Stimulated activated CD4-positive, alpha-beta T cell treated with anti-CD3 and anti-CD28 coated beads, TNF-alpha, amount 100 ng/mL, for 24 hours (primary cell): ENCODE measurements at regions not wholly inside any gene's neighbourhood (a gene's known extent, or its start where the extent isn't known, plus 50 kb on each side); places are given as distances from the start of the nearest gene placed in this dataset.

Experiments used
- DNase-seq, 3 experiments: peaks; one replicate each; pipeline ENCODE4 v3.0.0-alpha.2; 2020; ENCODE audit warnings: low read depth in 3 of 3

DNA sequence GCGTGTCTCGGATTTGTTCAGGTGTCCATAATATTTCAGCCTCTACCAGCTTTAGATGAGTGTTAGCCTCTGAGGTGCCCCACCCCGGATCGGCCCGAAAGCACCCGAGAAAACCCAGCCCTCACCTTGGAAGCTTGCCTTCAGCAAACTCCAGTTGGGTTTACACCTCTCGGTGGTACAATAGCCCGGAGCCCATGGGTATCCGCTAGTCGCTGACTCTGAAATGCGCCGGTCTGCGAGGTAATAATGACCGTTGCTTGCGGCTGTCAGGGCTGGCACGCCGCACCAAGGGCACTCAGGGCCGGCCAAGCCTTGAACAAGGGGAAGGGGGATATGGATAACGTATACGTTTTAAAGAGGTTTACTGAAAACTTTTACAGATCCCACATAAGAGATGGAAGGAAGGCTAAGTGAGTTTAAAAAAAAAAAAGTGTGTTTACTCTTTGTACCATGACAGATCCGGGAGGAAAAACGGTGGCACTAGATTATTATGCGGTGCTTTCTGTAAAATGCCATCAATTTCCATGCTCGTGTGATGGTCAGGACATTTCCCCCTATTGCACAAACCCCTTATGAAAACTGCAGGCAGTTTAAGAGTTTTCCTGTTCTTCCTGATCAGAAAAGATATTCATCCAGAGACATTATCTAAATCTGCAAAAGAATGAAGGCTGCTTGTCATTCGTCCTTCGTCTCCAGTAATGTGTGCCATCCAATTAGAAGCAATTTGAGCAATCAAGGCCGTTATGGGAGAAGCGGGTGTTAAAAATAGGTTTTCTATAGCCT is 124.2 kb downstream of the TMEM161B start:
- DNase-seq: no peak

DNA sequence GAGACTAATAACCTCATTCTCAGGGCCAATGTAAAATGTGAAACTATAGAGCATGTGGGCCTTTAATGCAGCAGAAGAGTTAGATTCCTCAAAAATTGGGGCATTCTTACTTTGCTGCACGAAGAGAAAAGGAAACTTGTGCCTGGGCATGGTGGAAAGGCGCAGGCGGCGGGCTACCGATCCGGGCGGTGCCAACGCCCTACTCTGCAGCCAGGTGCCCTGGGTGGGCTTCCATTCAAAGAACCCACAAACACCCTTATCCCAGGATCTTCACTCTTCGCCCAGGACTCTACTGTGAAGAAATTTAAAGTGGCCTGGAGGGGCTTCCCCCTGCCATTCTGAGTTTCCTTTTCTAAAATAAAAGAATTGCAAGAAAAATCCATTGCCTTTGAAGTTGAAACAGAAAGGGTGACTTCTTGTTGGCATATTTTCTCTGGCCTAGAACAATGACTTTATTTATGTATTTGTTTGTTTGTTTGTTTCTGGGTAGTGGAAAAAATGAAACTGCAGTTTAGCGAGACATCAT is 124.9 kb downstream of the TMEM161B start:
- no peak for DNase-seq

DNA sequence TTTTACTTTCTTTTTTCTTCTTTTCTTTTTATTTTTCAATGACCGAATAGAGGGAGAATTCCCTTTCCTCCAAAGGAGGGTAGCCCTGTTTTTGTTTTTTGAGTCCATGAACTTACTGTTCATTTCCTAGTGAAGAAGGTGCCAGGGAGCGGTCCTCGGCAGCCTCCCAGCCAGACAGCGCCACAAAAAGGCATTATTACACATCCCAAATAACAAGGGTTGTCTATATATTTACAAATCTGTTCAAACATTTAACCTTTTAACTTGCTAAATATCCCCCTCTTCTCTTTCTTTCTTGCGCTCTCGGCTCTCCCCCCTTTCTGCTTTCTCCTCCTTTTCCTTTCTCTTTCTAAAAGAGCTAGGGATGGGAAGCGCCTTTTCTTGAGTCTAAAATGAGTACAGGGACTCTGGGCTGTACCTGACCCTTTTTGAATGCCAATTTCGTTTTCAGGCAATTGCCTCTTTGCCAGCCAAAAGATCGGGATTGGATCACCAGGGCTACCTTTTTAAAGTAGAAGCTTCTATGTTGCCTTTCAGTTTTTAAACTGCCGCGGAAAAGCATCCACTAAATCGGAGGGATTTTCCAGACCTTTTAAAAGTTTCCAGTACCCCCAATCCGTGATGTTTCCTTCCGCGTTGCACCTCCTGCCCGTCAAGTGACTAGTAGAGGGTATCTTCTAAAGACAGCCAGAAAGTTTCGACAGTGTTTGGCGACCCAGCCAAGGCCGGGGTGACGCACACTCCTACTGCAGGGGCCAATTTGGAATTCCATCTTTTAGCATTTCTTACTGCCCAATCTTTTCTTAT is 125.6 kb downstream of the TMEM161B start:
- no peak for DNase-seq

DNA sequence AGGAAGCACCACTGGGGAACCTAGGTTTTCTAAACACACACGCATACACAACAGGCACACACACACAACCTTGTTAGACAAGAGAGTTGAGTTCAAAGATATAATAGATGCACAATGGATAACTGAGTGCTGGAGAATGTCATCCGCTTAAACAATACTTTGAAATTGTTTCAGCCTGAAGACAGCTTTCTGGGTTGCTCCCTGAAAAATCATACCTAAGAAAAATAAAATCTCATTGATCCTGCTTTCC is 126.1 kb downstream of the TMEM161B start:
- no peak for DNase-seq

DNA sequence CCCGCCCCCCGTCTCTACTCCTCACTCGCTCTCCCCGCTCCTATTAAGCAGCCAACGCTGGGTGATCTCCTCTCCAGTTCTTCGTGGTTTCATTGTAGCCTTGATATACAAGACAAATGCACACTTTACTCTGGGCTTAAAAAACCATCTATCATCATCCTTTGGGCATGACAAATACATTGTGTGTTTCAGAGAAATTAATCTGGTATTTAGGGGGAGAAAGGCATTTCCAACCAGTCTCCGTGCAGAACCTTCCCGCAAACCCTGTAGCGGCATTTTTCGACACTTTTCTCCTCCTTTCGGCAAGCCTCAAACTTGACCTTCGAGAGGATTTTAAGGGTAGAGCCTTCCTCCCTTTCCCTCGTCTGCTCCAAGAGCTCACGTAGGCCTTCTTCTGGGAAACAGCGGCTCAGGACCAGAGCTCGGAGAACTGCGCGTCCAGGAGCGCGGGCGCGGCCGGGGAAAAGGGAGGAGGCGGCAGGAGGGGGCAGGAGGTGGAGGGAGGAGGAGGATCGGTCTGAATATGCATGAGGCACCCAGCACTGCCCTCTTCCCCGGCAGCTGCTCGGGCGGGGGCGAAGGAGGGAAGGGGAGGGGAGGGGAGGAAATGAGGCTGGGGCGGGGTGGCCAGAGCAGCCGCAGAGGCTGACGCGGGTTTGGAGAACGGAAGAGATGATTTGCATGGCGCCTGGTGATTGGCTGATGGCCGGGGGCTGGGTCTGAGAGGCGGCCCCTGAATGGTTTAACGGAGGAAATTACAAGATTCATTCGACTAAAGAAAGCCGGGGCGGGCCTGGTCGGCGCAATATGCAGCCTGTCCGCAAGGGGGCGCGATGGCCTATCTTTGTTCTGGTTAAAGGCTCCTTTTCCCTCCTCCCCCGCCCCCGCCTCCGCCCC is 127.5 kb downstream of the TMEM161B start:
- peak; percentile 43 to 77 (median 48) for DNase-seq

DNA sequence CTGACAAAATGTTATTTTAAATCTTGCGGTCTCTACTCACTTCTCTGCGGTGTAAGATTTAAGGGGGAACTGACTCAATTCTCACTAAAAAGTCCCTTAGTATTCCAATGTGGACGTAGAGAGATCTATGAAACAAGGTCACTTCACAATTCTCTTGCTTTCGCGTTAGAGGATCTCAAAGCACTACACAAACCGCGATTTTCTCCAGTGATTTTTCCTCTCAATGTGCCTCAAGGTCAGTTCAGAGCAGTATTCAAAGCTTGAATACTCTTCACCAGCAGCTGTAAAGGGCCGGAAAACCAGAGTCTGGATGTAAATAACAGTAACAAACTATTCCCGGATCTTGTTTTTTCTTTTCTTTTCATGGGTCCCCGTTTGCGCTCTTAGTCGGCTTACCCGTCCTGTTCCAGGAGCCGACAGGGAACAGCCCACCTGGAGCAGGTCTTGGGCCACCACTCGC is 128.2 kb downstream of the TMEM161B start:
- no peak for DNase-seq

DNA sequence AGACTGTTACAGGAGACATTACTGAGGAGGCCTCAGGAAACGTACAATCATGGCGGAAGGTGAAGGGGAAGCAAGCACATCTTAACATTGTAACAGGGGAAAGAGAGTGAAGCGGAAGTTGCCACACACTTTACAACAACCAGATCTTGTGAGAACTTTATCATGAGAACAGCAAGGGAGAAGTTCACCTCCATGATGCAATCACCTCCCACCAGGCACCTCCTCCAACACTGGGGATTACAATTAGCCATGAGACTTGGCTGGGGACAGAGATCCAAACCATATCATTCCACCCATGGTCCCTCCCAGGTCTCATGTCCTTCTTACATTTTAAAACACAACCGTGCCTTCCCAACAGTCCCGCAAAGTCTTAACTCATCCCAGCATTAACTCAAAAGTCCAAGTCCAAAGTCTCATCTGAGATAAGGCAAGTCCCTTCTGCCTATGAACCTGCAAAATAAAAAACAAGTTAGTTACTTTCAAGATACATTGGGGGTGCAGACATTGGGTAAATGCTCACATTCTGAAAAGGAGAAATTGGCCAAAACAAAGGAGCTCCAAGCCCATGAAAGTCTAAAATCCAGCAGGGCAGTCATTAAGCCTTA is 138.3 kb downstream of the TMEM161B start:
- DNase-seq: no peak

DNA sequence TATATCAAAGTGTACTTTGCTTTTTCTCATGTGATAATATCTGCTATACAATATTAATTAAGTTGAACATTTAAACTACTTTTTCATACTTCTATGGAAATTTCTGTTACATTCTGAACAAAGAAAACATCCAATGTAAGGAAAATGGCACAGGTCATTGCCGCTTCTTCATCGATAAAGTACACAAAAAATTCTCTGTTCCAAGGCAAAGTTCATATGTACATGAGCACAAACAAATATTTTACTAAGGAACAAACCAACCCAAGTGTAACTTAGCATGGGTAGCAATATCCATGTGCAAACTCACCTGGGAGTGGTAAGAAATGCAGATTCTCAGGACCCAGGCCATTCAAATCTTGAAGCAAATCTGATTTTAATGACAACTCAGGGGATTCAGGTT is 139.8 kb downstream of the TMEM161B start:
- no peak for DNase-seq

DNA sequence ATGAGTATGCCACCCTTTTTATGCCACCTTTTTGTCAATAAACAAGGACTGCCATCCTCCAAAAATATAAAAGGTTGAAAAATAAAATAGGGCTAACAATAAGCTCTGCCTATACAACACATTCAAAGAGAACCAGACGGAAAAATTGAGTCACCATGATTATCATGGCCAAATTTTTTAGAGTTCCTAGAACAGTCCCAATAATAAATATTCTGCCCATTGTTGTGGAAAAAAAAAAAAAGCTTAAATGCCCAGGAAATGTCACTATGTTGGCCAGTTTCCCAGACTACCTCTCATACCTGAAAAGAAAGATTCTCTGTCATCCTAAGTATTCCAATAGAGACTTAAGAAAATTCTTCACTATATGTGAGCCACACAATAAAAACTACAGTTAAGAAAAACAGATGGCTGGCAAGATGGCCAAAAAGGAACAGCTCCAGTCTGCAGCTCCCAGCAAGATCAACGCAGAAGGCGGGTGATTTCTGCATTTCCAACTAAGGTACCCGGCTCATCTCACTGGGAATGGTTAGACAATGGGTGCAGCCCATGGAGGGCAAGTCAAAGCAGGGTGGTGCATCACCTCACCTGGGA is 149.0 kb downstream of the TMEM161B start:
- no peak for DNase-seq

DNA sequence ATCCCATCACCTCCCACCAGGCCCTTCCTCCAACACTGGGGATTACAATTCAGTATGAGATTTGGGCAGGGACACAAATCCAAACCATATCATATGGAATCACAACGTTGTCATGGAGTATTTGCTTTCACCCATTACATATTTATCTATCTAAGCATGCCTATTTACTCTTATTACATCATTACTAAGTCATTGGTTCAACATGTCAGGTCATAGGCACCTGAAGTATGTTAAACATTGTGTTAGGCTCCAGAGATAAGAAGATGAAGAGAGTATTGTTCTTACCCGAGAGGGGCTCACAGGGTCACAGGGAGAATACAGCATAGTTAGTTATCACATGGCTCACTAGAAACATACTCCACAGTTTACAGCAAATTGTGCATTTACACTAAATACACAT is 150.5 kb downstream of the TMEM161B start:
- no peak for DNase-seq

DNA sequence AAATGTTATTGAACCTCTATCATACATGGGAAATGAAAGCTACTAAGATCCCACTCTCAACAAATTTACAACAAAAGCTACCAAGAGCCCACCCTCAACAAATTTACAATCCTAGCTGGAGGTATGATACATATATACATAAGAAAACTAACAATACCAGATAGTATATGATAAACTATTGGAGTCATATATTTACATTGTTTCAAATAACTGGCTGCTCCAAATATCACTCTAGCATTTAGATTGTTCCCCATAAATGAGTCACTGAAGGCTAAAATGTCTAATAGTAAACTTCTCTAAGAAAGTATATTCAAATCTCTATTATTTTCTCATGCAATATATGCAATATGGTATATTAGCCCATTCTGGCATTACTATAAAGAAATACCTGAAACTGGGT is 151.1 kb downstream of the TMEM161B start:
- DNase-seq: no peak

DNA sequence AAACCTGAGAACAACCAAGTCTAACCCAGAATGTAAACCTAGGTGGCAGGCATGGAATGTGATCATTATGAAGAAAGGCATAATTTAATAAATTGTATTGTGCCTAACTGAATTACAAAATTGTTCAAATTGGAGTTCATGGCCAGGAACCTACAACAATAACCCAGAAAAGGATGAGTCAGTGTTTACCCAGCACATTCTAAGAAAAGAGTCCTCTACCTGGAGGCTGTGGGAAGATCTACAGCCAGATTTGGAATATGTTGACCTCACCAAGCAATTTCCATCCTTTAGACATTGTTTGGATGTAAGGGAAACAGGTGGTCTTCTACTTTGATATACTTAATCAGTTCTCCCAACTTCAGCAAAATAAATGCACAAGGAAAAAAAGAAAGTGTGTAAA is 152.2 kb downstream of the TMEM161B start:
- DNase-seq: no peak

DNA sequence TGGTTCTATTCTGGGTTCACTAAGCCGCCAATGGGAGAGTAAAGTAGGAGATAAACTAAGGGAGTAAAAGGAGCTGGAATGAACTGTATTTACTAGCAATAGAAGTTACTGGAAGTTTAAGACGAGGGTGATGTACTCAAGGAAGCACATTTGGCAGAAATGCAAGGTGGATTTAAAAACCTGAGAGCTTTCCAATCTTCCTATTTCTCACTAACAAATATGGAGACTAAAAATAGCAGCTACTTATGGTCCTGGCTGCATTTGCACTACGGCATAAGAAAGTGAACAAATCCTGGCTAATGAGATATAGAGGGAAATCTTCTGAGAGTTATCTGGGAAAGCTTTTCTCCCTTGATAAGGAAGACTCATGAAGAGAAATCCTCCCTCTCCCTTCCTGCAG is 153.4 kb downstream of the TMEM161B start:
- DNase-seq: no peak

DNA sequence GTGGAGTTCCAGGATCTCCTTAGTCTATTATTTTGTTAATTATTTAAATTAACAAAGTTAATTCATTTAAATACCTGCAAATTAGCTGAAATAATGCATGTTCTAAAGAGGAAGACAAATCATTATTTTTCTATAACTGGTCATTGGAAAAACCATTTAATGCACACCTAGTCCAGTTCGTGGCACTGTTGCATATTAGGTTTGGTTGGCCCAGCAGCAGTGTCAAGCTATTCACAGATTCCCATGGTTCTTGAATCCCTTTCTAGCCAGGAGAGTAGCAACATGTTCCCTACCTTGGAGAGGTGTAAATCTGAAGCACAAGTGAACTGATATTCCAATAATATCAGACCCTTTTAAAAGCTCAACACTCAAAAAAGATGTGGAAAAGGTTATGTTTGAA is 155.2 kb downstream of the TMEM161B start:
- DNase-seq: no peak

DNA sequence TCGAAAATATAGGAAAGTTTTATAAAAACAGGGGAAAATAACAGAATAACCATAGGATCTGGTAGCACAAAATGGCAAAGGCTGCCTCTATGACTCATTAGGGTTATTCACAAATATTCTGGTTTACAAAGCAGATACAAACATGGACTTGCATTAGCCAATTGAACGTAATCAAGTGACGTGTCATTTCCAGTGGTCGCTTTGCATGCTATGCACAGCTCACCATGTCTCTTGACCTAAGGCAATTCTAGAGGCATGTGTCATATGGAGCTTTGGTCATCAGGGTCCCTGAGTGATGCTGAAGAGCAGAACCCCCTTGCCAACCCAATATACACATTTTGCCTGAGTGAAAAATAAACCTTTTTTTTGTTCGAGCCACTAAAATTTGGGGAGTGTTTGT is 158.8 kb downstream of the TMEM161B start:
- DNase-seq: no peak

DNA sequence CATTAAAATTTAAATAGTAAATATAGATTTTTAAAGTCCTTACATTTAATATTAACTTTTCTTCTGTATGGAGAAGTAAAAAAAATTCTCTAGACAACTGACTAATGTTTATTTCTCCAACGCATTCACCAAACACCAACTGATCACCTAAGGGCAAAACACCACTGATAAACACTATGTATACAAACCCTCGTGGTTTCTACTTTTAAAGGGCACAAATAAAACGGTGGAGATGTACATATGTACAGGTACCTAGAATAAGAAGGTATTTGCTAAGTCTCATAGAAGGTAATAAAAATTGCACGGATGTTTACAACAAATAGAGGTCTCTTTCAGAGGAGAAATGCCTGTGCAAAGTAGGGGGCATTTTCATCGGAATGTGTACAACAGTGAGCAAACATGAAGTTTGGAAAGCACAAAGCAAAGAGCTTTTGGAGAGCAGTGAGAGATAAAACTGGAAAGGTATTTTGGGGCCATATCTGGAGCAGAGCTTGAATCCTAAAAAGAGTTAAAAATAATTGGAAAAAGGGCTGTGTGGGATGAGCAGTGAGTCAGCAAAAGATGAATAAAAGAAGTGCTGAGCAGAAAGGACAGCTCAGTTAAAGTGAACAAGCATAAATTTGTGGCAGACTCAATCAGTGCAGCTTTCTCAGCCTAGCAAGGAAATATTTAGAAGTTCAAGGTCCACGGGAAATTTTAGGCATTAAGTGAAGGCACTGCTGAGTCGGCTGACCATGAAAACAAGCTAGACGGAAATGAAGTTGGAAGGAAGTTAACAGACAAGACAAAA is 160.0 kb downstream of the TMEM161B start:
- no peak for DNase-seq

DNA sequence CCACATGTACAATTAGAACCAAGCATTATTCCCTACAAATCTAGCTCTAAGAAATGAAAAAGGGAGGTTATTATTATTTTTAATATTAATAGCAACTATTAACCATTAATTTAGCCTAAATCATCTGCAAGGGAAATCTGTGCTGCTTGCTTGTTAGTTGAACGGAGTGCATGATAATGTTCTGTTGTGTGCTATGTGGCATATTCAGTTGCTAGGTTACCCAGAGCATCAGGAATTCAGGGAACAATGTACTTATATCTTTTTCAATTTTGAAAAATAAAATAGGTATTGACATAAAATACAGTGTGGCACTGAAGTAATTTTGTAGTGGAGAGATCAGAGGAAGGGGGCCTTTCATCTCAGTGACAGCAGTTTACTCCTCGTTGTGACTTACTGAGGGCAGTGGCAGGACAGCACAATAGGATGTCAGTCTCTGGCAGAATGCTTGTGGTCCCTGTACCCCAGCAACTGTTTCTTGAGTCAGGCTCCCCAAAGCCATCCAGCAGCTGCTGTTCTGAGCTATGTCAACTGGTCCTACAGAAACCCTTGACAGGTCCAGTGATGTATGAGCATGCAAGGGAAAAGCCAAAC is 173.6 kb downstream of the TMEM161B start:
- DNase-seq: no peak

DNA sequence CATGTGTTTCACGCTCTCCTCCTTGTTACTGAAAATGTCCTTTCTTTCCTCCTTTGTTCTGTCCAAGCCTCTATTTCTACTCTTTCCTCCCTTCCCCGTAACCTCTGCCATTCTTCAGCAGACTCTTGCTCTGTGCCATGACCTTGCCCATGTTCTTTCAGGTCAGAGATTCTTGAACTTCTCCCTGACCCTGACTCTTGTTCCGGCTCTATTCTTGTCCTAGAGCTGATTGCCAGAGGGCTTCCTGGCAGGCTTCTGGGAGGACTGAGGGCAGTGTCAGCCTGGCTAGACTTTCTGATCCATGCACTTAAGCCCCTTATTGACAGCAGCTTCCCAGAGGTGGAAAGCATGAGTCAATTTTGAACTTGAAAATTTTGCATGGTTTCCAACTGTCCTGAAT is 174.2 kb downstream of the TMEM161B start:
- no peak for DNase-seq

DNA sequence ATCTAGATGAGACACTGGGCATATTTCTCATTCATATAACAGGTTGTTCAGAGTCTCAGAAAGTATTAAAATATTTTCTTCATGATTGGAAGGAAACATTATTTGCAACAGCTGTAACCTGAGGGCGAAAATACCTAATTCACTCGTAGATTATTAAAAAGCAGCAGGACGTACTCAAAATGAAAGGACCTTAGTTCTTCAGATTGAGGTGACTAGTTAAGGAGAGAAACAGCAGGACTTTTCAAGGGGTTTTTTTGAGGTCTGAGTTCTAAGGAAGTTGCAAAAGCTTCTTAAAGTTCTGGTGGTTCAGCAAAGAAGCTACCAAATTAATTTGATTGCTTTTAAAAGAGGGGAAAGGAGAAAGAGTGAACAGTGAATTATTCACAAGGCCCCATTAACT is 174.9 kb downstream of the TMEM161B start:
- DNase-seq: no peak

DNA sequence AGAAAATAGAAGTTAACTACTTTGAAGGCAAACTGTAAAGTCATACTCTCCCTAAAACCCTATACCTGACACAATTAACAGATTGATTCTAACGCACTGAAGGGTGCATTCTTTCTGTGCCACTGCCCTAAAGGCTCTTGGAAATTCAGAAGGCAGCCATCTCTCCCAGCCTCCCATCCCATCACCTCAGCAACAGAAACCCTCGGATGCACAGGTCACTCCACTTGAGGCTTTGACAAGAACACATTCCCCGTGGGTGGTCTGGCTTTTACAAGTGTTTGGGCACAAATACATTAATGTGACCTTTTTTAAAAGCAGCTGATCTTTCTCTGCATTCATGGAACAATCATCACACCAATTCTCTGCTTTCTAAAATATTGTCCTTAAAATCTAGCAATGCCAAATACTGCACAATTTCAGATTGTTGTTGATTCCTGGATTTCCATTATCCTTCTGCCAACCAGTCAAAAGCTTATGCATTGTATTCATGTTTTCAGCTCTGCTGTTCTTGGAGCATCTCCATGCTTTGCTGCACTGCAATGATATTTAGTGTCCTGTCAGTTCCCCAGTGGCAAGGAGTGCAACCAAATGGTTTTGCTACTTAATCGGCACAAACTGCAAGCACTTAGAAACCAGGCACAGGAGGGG is 175.6 kb downstream of the TMEM161B start:
- no peak for DNase-seq
